Muscle of leg (tissue), 3 donors: ENCODE measurements at regions not wholly inside any gene's neighbourhood (a gene's known extent, or its start where the extent isn't known, plus 50 kb on each side); places are given as distances from the start of the nearest gene placed in this dataset.

Experiments used
- DNase-seq: peaks from one replicate; pipeline ENCODE4 v3.0.0; 2013
- H3K27ac ChIP-seq: one replicate; pipeline ENCODE4 v1.5.1; 2013; ENCODE audit warnings: mild to moderate bottlenecking, low read length, control low read depth
- H3K27me3 ChIP-seq: one replicate; pipeline ENCODE4 v1.6.1; 2013; ENCODE audit warnings: low read length; ENCODE audit not compliant: control insufficient read depth, insufficient read depth
- H3K36me3 ChIP-seq: one replicate; pipeline ENCODE4 v1.6.1; 2013; ENCODE audit warnings: low read length; ENCODE audit not compliant: control insufficient read depth, insufficient read depth
- H3K4me1 ChIP-seq: one replicate; pipeline ENCODE4 v1.6.1; 2013; ENCODE audit warnings: low read length; ENCODE audit not compliant: control insufficient read depth, insufficient read depth
- H3K4me3 ChIP-seq: one replicate; pipeline ENCODE4 v1.5.1; 2013; ENCODE audit warnings: low read length, control low read depth
- H3K9me3 ChIP-seq: replicated peaks from 2 replicates; pipeline ENCODE4 v1.6.1; 2013; ENCODE audit warnings: low read depth, low read length; ENCODE audit not compliant: control insufficient read depth
- WGBS: methylation state at CpG from one replicate; pipeline ENCODE4 v1.1.5; 2013; ENCODE audit warnings: missing lambda C conversion rate; ENCODE audit not compliant: insufficient coverage; 5-methylcytosine and 5-hydroxymethylcytosine counted together

DNA sequence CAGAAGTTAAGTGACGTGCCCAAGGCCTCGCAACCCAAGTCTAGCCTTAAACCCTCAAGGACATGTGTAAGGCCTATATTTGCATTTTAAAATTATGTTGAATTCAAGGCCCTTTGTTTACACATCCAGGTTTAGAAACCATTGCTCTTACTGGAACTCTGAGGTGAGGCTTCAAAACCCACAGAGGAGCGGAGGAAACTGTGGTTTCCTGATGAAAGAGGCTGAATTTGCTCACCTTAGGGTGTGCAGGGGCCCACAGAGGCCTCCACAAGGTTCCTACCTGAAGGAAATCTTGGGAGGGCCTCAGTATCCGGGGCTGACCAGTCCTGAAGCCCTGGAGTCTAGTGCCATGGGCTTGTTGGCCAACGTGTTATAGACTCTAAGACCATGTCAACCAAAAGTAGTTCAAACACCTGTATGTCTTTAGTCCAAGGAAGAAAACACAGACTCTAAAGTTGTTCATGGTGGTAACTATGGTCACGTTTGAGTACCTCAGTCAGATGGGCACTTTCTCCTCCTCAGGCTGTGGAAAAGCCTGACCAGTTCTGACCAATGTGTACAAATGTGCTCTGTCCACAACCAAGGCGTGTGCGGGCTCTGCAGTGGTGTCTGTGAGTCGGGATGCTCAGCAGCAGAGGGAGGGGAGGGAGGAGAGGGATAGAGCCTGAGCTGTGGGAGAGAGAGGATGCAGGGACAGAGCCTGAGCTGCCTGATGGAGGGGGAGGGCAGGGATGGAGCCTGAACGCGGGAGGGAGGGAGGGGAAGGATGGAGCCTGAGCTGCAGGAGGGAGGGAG is 124.6 kb upstream of the ERCC6L2 start:
- Histone ChIP-seq H3K9me3 (no peaks in the 10 kb centered on the region), H3K27me3 (peaks cover 13% of the 10 kb centered on the region), H3K36me3 (no peaks in the 10 kb centered on the region), H3K4me1 (peaks cover 35% of the 10 kb centered on the region), H3K4me3 (no peak overlapping the region), H3K27ac (no peak overlapping the region)
- no peak for DNase-seq
- WGBS, result 76% methylated on average over 6 of the region's 11 CpGs

- no peaks in the 10 kb centered on the region for H3K36me3 ChIP-seq
- H3K27me3 ChIP-seq, result peaks cover 13% of the 10 kb centered on the region
- DNase-seq, result no peak
- no peak overlapping the region for H3K4me3 ChIP-seq
- H3K9me3 ChIP-seq, result no peaks in the 10 kb centered on the region
- peaks cover 23% of the 10 kb centered on the region for H3K4me1 ChIP-seq
- no peak overlapping the region for H3K27ac ChIP-seq
- 47% methylated on average over 4 of the region's 9 CpGs for WGBS
Measured at GRCh38 chr9:95749493-95749892, 126.0 kb upstream of the ERCC6L2 start.

DNA sequence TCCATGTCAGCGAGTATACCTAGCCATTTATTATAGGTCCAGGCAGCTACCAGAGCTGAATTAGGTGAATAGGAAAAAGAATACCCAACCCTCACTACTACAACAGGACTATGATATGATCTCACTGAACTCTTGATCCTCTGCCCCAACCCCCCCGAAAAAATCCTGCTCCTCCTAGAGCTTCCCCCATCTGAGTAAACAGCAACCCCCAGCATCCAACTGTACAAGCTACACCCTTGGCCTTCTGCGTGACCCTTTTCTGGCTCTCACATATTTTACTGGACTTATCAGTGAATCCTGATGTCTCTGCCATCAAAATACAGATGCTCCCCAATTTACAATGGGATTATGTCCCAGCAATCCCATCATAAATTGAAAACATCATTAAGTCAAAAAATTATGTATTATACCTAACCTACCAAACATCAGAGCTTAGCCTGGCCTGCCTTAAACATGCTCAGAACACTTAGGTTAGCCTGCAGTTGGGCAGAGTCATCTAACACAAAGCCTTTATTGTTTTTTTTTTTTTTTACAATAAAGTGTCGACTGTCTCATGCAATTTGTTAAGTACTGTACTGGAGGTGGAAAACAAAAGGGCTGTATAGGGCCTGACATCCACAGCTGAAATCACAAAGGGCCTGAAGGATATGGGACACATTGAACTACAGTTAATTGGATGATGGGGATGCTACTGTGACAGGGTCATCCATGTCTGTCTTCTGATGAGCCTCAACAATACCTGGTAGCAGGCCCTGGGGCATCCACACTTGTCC is 128.9 kb upstream of the ERCC6L2 start:
- 89% methylated on average over 3 of the region's 4 CpGs for WGBS
- peaks cover 2% of the 10 kb centered on the region for H3K4me1 ChIP-seq

DNA sequence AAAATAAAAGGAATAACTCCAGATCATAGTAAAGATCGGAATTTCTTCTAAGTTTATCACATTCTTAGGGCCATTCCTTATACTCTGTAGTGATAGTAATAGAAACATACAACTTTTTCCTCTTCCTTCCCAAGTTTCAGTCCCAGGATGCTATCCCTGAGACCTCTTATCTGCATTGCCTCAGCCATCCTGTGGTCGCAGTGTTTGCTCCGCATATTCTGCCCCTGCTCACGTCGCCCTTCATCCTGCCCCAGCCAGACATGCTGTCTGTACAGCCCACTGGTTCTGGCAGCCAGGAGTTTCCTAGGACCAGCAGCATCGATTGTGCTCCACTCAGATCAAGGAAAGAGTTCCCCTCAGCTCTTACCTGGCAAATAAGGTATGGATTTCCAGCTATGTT is 132.7 kb upstream of the ERCC6L2 start:
- no peak overlapping the region for H3K4me3 ChIP-seq
- no peak for DNase-seq
- H3K36me3 ChIP-seq, result no peaks in the 10 kb centered on the region
- no peak overlapping the region for H3K27ac ChIP-seq
- peaks cover 6% of the 10 kb centered on the region for H3K27me3 ChIP-seq
- H3K9me3 ChIP-seq, result no peaks in the 10 kb centered on the region
- peaks cover 2% of the 10 kb centered on the region for H3K4me1 ChIP-seq
- WGBS, result 38% methylated on average over 4 of the region's 6 CpGs

More for the DNA sequence above, 128.9 kb upstream of the ERCC6L2 start:
- no peak overlapping the region for H3K4me3 ChIP-seq
- H3K9me3 ChIP-seq, result no peaks in the 10 kb centered on the region
- no peaks in the 10 kb centered on the region for H3K36me3 ChIP-seq
- no peak overlapping the region for H3K27ac ChIP-seq
- no peak for DNase-seq
- H3K27me3 ChIP-seq, result peaks cover 7% of the 10 kb centered on the region

- Histone ChIP-seq H3K9me3 (no peaks in the 10 kb centered on the region), H3K4me1 (peaks cover 2% of the 10 kb centered on the region), H3K36me3 (no peaks in the 10 kb centered on the region), H3K27me3 (peaks cover 8% of the 10 kb centered on the region), H3K4me3 (no peak overlapping the region), H3K27ac (no peak overlapping the region)
- DNase-seq, result no peak
- WGBS, result 60% methylated on average over 1 of the region's 2 CpGs
Measured at GRCh38 chr9:95741631-95742030, 133.9 kb upstream of the ERCC6L2 start.

DNA sequence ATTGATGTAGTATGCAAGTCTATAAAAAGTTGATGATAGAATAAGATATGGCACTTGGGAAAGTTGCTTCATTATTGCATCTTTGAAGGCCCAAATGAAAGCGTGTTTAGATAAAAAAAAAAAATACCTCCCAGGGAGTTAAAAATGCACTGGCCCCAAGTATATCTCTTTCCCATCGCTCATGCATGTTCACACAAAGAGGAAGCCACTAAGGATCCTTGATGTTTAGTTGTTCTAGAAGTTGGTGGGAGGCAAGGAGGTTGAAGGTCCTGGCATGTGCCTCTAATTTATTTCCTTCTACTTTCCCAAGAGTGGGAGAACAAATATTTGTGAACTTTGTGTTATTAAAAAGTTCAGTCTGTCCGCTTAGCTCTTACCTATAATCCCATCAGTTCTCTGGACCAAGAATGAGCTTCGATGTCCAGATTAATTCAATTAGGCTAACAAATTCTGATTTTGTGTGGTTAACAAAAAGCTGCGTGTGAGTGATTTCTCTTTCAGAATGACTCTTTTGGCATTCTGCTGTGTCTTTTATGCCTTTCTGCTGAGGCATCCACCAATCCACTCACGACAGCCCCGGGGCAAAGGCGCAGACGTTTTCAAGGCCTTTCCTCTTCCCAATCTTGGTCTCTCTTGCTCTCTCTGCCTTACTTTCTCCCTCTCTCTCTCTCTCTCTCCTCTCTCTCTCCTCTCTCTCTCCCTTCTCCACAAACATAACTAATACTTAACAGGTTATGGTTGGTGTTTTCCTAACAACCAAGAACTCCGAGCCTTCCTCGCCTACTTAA is 135.1 kb upstream of the ERCC6L2 start:
- Histone ChIP-seq H3K4me3 (no peak overlapping the region), H3K4me1 (no peaks in the 10 kb centered on the region), H3K27me3 (peaks cover 8% of the 10 kb centered on the region), H3K27ac (no peak overlapping the region), H3K36me3 (no peaks in the 10 kb centered on the region), H3K9me3 (no peaks in the 10 kb centered on the region)
- WGBS, result 82% methylated on average over 6 of the region's 11 CpGs
- no peak for DNase-seq

DNA sequence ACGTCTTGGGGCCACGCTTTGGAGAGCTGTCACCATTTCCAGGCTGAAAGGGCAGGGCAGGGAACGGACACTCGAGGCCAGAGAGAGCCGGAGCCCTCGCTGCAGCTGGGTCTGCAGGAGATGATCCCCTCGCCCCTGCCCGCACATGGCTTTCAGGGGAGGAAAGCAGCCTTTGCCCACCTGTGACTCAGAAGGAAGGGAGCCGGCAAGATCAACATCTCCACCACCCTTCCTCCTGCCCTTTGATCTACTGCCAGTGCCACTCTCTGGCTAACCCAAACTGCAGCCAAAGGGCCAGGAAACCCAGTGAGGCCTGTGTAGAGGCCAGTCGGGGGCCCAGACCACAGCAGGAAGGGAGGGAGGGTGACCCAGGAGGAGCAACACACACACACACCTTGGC is 137.1 kb upstream of the ERCC6L2 start:
- Histone ChIP-seq H3K4me3 (no peak overlapping the region), H3K9me3 (no peaks in the 10 kb centered on the region), H3K36me3 (no peaks in the 10 kb centered on the region), H3K27ac (no peak overlapping the region), H3K27me3 (peaks cover 5% of the 10 kb centered on the region), H3K4me1 (no peaks in the 10 kb centered on the region)
- 89% methylated on average over 8 of the region's 10 CpGs for WGBS
- DNase-seq, result no peak

DNA sequence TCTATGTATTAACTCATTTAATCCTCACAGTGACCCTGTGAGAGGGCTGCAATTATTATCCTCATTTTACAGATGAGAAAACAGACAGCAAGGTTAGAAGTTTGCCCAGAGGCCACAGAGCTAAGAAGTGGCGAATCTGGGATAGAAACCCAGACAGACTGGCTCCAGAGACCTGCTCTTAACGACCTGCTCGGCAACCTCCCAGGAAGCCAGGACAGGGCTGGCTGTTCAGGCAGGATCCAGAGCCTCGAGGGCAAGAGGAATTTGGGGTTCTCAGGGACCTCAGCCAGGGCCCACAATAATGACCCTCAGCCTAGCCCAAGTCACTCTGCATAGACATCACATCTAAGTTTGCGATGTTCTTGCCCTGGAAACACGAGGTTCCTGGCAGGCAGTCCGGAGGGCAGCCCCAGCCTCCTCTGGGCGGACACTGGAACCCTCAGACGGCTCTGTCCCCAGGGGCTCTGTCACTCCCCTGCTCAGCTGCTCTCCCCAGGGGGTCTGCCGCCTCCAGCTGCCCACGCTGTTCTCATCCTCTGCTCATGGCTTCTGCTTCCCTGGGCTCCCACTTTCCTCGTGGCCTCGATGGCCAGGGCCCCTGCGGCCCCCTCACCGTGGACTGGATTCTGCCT is 138.5 kb upstream of the ERCC6L2 start:
- H3K4me3 ChIP-seq, result no peak overlapping the region
- H3K36me3 ChIP-seq, result no peaks in the 10 kb centered on the region
- 55% methylated on average over 14 of the region's 15 CpGs for WGBS
- no peak overlapping the region for H3K27ac ChIP-seq
- DNase-seq, result no peak
- H3K27me3 ChIP-seq, result peaks cover 5% of the 10 kb centered on the region
- H3K9me3 ChIP-seq, result no peaks in the 10 kb centered on the region
- no peaks in the 10 kb centered on the region for H3K4me1 ChIP-seq

- Histone ChIP-seq H3K9me3 (no peaks in the 10 kb centered on the region), H3K4me1 (no peaks in the 10 kb centered on the region), H3K4me3 (no peak overlapping the region), H3K27ac (no peak overlapping the region), H3K36me3 (no peaks in the 10 kb centered on the region), H3K27me3 (peaks cover 5% of the 10 kb centered on the region)
- no CpG with 5 or more reads among the region's 5 CpGs for WGBS
- DNase-seq, result no peak
Measured at GRCh38 chr9:95736370-95736769, 139.1 kb upstream of the ERCC6L2 start.
